ENCODE measurements at regions not wholly inside any gene's neighbourhood (a gene's known extent, or its start where the extent isn't known, plus 50 kb on each side); places are given as distances from the start of the nearest gene placed in this dataset.
"Not testable (repeated sequence)": the region's sequence is repeated elsewhere in the genome, so short reads cannot be mapped to it uniquely, and the experiment has no call there.

DNA sequence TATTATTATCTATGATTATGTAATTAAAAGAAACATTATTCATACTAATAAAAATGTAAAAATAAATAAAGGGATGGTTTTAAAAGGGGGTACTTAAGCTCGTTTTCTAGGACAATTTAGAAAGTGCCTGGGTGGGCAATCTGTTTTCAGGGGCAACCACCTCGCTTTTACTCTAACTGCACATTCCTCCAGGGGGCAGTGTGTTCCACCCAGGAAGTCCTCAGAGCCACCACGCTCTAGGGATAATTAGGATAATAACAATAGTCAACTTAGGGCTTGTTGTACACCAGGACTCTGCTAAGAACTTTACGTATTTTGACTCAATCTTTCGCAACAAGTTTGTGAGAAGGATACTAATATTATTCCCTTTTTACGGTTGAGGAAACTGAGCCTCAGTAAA, 396.7 kb upstream of the MAF start:
- no peak overlapping the region for H3K27ac Mint-ChIP-seq (ENCODE audit: low read depth)
- peaks cover 59% of the 10 kb centered on the region for H3K27me3 Mint-ChIP-seq
- DNase-seq (ENCODE audit: low spot score in 2 of 2) (no peak), ATAC-seq (replicated peaks; ENCODE audit: extremely low read depth, poor library complexity, severe bottlenecking) (no peak)
- H3K36me3 Mint-ChIP-seq (ENCODE audit: insufficient read depth): no peaks in the 10 kb centered on the region
- H3K4me3 Mint-ChIP-seq: no peak overlapping the region
- H3K9me3 Mint-ChIP-seq: no peaks in the 10 kb centered on the region
- no peaks in the 10 kb centered on the region for H3K4me1 Mint-ChIP-seq

DNA sequence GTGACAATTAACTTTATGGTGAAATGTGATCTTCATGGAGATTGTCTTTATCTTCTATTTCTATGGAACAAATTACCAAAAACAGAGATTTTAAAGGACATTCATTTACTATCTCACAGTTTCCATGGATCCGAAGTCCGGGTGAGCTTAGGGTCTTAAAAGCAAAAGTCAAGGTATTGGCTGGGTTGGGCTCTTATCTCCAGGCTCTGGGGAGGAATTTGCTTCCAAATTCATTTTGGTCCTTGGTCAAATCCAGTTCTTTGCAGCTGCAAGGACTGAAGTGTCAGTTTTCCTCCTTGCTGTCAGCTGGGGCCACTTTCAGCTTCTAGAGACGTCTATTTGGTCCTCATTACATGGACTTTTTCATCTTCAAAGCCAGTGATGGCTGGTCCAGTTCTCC, 395.8 kb upstream of the MAF start:
- H3K27me3 Mint-ChIP-seq: peaks cover 64% of the 10 kb centered on the region
- no peak for DNase-seq (ENCODE audit: low spot score in 2 of 2)
- H3K4me1 Mint-ChIP-seq: no peaks in the 10 kb centered on the region
- H3K9me3 Mint-ChIP-seq: no peaks in the 10 kb centered on the region
- ATAC-seq (replicated peaks; ENCODE audit: extremely low read depth, poor library complexity, severe bottlenecking): no peak
- no peaks in the 10 kb centered on the region for H3K36me3 Mint-ChIP-seq (ENCODE audit: insufficient read depth)
- H3K4me3 Mint-ChIP-seq: no peak overlapping the region
- H3K27ac Mint-ChIP-seq (ENCODE audit: low read depth): no peak overlapping the region

DNA sequence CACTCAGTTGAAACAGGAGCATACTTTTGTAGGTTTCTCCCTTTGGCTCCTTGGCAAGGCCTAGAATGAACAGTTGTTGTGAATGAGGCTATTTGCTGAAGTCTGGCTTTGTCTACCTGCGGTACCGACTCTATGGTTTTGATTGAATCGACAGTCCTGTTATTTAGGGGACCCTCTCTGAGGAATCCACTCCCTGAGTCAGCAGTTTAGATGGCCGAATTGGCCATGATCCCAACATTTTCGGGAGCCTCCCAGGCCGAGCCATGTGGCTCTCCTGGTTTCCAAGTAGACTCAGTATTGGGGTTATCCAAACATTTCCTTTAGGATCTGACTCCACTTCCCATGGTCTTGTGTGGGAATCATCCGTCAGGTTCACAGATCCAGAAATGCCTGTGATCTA, 394.8 kb upstream of the MAF start:
- DNase-seq (ENCODE audit: low spot score in 2 of 2): no peak
- Mint-ChIP-seq H3K36me3 (ENCODE audit: insufficient read depth) (no peaks in the 10 kb centered on the region), H3K27me3 (peaks cover 74% of the 10 kb centered on the region), H3K4me3 (no peak overlapping the region), H3K4me1 (no peaks in the 10 kb centered on the region), H3K9me3 (no peaks in the 10 kb centered on the region), H3K27ac (ENCODE audit: low read depth) (no peak overlapping the region)
- ATAC-seq (replicated peaks; ENCODE audit: extremely low read depth, poor library complexity, severe bottlenecking): no peak

DNA sequence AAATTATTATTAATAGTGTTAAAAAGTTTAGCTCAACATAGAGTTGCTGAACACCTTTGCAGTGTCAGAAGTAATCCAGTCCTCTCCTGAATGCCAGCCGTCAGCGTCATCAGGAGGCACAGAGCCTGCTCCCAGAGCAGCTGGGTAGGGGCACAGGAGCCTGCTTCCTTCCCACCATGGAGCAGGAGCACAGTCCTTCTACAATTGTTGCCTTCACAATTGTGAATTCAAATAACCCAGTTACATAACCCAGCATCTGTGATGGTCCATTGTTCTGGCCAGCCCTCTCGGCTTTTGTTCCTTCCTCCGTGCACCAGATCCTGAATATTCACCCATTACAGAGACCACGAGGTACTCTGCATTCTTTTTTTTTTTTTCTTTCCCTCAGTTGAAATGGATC, 393.9 kb upstream of the MAF start:
- no peaks in the 10 kb centered on the region for H3K4me1 Mint-ChIP-seq
- DNase-seq (ENCODE audit: low spot score in 2 of 2): no peak
- H3K27me3 Mint-ChIP-seq: peaks cover 77% of the 10 kb centered on the region
- H3K4me3 Mint-ChIP-seq: no peak overlapping the region
- ATAC-seq (replicated peaks; ENCODE audit: extremely low read depth, poor library complexity, severe bottlenecking): no peak
- no peak overlapping the region for H3K27ac Mint-ChIP-seq (ENCODE audit: low read depth)
- no peaks in the 10 kb centered on the region for H3K9me3 Mint-ChIP-seq
- H3K36me3 Mint-ChIP-seq (ENCODE audit: insufficient read depth): no peaks in the 10 kb centered on the region

DNA sequence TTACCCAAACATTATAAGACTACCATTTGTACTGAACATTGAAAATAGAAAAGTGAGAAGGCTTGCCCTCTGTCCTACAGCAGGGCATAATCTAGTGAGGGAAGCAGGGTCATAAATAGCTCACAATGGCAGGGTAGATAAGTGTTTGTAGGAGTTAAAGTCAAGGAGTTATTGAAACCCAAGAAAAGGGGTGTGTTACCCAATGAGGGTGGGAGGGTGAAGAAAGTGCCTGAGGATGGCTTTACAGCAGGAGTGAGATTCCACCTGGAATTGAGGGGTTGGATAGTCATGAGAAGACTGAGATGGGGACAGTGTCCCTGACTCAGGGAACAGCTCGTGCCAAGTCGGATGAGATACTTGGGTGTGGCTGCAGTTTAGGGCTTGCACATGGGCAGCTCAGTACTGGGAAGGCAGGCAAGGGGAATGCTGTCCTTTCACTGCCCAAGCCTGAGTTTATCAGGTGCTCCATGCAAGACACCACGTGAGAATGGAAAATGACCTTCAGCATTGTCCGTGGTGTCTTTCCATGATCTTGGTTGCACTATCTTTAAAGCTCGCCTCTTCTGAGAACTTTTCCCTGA, 393.2 kb upstream of the MAF start:
- H3K4me1 Mint-ChIP-seq: no peaks in the 10 kb centered on the region
- ATAC-seq (replicated peaks; ENCODE audit: extremely low read depth, poor library complexity, severe bottlenecking): no peak
- DNase-seq (ENCODE audit: low spot score in 2 of 2): no peak
- no peak overlapping the region for H3K4me3 Mint-ChIP-seq
- no peaks in the 10 kb centered on the region for H3K36me3 Mint-ChIP-seq (ENCODE audit: insufficient read depth)
- no peak overlapping the region for H3K27ac Mint-ChIP-seq (ENCODE audit: low read depth)
- peaks cover 71% of the 10 kb centered on the region for H3K27me3 Mint-ChIP-seq
- H3K9me3 Mint-ChIP-seq: no peaks in the 10 kb centered on the region

DNA sequence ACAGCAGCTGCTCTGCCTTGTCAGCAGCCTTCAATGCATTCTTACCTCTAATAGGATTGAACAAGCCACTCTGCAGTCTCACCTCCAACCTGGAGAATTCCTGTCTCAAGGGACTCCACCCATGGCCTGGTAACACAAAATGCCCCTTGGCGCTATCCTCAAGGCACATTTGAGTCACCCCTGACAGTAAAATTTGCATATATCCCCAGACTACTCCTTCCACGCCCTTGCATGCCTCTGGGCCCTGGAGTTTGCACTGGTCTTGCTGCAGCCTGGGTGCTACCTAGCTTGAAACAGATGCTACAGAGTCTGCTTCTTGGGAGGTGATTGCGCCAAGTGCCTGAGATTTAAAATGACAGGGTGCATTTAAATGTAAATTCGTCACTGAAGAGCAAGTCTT, 391.4 kb upstream of the MAF start:
- no peak overlapping the region for H3K27ac Mint-ChIP-seq (ENCODE audit: low read depth)
- no peaks in the 10 kb centered on the region for H3K36me3 Mint-ChIP-seq (ENCODE audit: insufficient read depth)
- DNase-seq (ENCODE audit: low spot score in 2 of 2): no peak
- H3K9me3 Mint-ChIP-seq: no peaks in the 10 kb centered on the region
- no peaks in the 10 kb centered on the region for H3K4me1 Mint-ChIP-seq
- peaks cover 68% of the 10 kb centered on the region for H3K27me3 Mint-ChIP-seq
- no peak overlapping the region for H3K4me3 Mint-ChIP-seq
- no peak for ATAC-seq (replicated peaks; ENCODE audit: extremely low read depth, poor library complexity, severe bottlenecking)

DNA sequence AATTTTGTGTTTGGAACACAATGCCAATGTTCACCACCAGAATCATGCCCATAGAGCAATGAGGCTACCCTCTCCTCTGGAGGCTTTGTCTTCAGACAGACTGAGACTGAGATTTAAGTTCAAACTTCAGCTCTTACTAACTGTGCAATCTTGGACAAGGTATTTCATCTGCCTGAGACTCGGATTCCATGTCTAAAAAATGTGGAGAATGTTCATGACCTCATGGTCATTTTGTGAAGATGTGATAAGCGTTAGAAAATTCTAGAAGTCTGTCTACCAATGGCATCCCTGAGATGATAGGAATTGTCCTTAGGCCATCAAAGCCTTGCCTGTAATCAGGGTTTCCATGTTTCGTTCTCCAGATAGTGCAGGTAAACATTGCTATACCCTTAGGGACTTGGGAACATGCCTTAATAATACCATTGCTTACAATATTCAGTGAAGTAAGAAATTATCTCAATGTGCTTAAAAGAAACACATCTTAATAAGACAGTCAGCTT, 388.2 kb upstream of the MAF start:
- Mint-ChIP-seq H3K27ac (ENCODE audit: low read depth) (no peak overlapping the region), H3K9me3 (no peaks in the 10 kb centered on the region), H3K36me3 (ENCODE audit: insufficient read depth) (no peaks in the 10 kb centered on the region), H3K4me3 (no peak overlapping the region), H3K4me1 (no peaks in the 10 kb centered on the region), H3K27me3 (peaks cover 39% of the 10 kb centered on the region)
- DNase-seq (ENCODE audit: low spot score in 2 of 2): no peak
- ATAC-seq (replicated peaks; ENCODE audit: extremely low read depth, poor library complexity, severe bottlenecking): no peak

DNA sequence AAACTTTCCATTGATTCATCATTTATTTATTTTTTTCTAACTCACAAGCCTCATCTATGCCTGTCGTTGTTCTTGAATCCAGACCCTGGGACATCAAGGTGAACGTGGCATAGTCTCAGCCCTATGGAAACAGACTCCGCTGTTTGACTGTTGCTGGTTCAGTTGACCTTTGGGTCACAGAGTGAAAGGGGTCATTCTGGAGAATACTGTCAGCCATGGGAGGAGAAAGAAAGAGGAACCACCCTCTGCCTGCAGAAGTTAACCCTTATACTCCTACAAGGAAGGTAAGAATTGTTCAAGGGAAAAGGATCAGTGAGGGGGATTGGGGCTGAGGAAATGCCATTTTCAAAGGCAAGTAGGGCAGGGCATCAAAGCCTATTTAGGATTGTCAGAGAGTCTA, 387.6 kb upstream of the MAF start:
- no peak overlapping the region for H3K4me3 Mint-ChIP-seq
- H3K9me3 Mint-ChIP-seq: no peaks in the 10 kb centered on the region
- DNase-seq (ENCODE audit: low spot score in 2 of 2) (no peak), ATAC-seq (replicated peaks; ENCODE audit: extremely low read depth, poor library complexity, severe bottlenecking) (no peak)
- H3K4me1 Mint-ChIP-seq: no peaks in the 10 kb centered on the region
- H3K27me3 Mint-ChIP-seq: peaks cover 32% of the 10 kb centered on the region
- no peak overlapping the region for H3K27ac Mint-ChIP-seq (ENCODE audit: low read depth)
- no peaks in the 10 kb centered on the region for H3K36me3 Mint-ChIP-seq (ENCODE audit: insufficient read depth)

DNA sequence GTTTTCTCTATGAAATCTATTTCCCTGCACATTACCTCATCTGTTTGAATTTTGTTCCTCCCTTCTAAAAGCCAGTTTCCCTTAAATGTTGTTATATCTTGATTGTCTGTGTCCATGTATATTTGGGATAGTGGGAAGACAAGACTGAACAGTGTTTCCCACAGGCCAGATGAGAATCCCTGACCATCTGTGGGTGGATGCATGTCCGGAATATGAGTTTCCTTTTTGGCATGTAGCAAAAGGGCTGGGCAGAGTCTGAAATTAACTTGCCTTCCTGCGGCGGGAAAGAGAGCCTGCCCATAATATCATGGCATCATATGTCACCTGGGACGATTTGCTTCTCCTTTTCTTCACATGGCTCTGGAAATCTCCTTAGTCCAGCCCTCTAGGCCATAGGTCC, 385.8 kb upstream of the MAF start:
- H3K4me1 Mint-ChIP-seq: no peaks in the 10 kb centered on the region
- H3K9me3 Mint-ChIP-seq: no peaks in the 10 kb centered on the region
- no peak overlapping the region for H3K27ac Mint-ChIP-seq (ENCODE audit: low read depth)
- H3K27me3 Mint-ChIP-seq: peaks cover 27% of the 10 kb centered on the region
- H3K36me3 Mint-ChIP-seq (ENCODE audit: insufficient read depth): no peaks in the 10 kb centered on the region
- ATAC-seq (replicated peaks; ENCODE audit: extremely low read depth, poor library complexity, severe bottlenecking) (no peak), DNase-seq (ENCODE audit: low spot score in 2 of 2) (no peak)
- H3K4me3 Mint-ChIP-seq: no peak overlapping the region

DNA sequence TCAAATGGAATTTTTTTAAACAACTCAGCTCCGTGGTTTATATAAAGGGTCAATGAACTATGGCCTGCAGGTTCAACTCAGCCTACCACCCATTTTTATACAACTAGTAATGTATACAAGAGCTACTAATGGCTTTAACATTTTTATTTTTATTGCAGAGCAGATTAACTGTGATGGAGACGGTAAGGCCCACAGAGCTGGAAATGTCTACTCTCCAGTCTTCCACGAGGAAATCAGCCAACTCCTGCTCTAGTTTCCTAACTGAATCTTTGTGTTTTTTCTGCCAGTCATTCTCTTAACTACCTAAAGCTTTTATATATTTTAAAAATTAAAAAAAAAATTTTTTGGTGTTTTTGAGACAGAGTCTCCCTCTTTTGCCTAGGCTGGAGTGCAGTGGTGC, 385.1 kb upstream of the MAF start:
- H3K4me3 Mint-ChIP-seq: no peak overlapping the region
- DNase-seq (ENCODE audit: low spot score in 2 of 2) (no peak), ATAC-seq (replicated peaks; ENCODE audit: extremely low read depth, poor library complexity, severe bottlenecking) (no peak)
- no peaks in the 10 kb centered on the region for H3K9me3 Mint-ChIP-seq
- H3K27me3 Mint-ChIP-seq: peaks cover 19% of the 10 kb centered on the region
- no peaks in the 10 kb centered on the region for H3K36me3 Mint-ChIP-seq (ENCODE audit: insufficient read depth)
- no peaks in the 10 kb centered on the region for H3K4me1 Mint-ChIP-seq
- H3K27ac Mint-ChIP-seq (ENCODE audit: low read depth): no peak overlapping the region

DNA sequence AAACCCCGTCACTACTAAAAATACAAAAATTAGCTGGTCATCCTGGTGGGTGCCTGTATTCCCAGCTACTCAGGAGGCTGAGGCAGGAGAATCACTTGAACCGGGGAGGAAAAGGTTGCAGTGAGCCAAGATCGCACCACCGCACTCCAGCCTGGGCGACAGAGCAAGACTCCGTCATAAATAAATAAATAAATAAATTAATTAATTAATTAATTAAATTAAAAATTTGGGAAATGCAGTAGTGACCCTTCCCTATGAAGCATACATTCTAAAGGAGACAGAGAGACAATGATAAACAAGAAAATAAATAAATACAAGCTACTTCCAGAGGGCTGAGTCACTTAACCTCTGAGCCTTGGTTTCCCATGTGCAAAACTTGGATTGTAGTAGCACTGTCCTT, 383.6 kb upstream of the MAF start:
- DNase-seq (ENCODE audit: low spot score in 2 of 2); H3K4me1 Mint-ChIP-seq; H3K9me3 Mint-ChIP-seq; H3K27ac Mint-ChIP-seq (ENCODE audit: low read depth); ATAC-seq (replicated peaks; ENCODE audit: extremely low read depth, poor library complexity, severe bottlenecking); H3K36me3 Mint-ChIP-seq (ENCODE audit: insufficient read depth); H3K4me3 Mint-ChIP-seq: not testable (repeated sequence)
- peaks cover 15% of the 10 kb centered on the region for H3K27me3 Mint-ChIP-seq

DNA sequence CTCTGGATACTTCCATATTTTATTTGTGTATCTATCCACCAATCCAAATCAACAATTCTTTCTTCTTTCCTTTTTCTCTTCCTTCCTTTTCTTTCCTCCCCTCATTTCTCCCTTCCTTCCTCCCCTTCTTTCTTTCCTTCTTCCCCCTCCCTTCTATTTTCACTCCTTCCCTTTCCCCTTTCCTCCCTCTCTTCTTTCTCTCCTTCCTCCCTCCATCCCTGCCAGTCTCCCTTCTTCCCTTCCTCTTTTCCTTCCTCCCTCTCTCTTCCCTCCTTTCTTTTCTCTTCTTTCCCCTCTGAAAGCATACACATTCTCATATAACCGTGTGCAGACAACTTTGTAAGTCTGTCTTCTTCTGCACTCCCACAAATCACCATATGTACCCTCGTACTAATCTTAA, 382.3 kb upstream of the MAF start:
- DNase-seq (ENCODE audit: low spot score in 2 of 2) (no peak), ATAC-seq (replicated peaks; ENCODE audit: extremely low read depth, poor library complexity, severe bottlenecking) (no peak)
- Mint-ChIP-seq H3K4me1 (no peaks in the 10 kb centered on the region), H3K36me3 (ENCODE audit: insufficient read depth) (no peaks in the 10 kb centered on the region), H3K27me3 (peaks cover 24% of the 10 kb centered on the region), H3K9me3 (no peaks in the 10 kb centered on the region), H3K27ac (ENCODE audit: low read depth) (no peak overlapping the region), H3K4me3 (no peak overlapping the region)

DNA sequence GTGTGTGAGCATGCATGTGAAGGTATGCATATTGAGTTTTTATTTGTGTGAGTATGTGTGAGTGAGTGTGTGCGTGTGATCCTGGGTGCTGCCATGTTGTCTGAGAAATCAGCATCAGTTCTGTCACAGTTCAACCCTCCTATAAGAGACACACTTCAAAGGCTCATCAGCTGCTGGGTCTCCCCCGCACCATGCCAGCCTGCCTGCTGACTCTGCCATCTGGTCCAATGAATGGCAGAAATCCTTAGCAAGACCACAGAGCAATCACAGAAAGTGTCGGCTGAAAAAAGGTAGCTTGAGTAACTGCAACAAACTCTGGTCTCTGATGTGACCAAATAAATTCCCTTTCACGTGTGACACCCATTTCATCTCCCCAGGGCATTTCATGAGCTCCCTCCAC, 381.8 kb upstream of the MAF start:
- Mint-ChIP-seq H3K27ac (ENCODE audit: low read depth) (no peak overlapping the region), H3K27me3 (peaks cover 20% of the 10 kb centered on the region), H3K4me3 (no peak overlapping the region), H3K4me1 (no peaks in the 10 kb centered on the region), H3K9me3 (no peaks in the 10 kb centered on the region), H3K36me3 (ENCODE audit: insufficient read depth) (no peaks in the 10 kb centered on the region)
- no peak for ATAC-seq (replicated peaks; ENCODE audit: extremely low read depth, poor library complexity, severe bottlenecking)
- no peak for DNase-seq (ENCODE audit: low spot score in 2 of 2)

DNA sequence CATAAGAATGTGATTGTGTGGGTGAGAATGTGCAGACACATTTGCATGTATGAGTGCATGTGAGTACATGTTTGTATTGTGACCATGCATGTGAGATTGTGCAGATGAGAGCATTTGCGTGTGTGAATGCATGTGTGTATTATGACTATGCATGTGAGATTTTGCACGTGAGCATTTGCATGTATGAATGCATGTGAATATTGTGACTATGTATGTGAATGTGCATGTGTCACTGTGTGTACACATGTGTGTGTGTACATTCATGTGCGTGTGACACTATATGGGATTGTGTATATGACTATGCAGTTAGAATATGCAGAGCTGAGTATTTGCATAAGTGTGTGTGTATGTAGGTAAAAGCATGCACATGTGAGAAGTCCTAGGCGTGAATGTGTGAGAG, 381.3 kb upstream of the MAF start:
- H3K27ac Mint-ChIP-seq (ENCODE audit: low read depth): no peak overlapping the region
- no peak for ATAC-seq (replicated peaks; ENCODE audit: extremely low read depth, poor library complexity, severe bottlenecking)

More for the DNA sequence above, 381.3 kb upstream of the MAF start:
- no peaks in the 10 kb centered on the region for H3K9me3 Mint-ChIP-seq
- no peaks in the 10 kb centered on the region for H3K36me3 Mint-ChIP-seq (ENCODE audit: insufficient read depth)
- peaks cover 16% of the 10 kb centered on the region for H3K27me3 Mint-ChIP-seq
- DNase-seq (ENCODE audit: low spot score in 2 of 2): no peak
- H3K4me3 Mint-ChIP-seq: no peak overlapping the region
- H3K4me1 Mint-ChIP-seq: no peaks in the 10 kb centered on the region

Measured in central memory CD8-positive, alpha-beta T cell (primary cell).